NCI-H460 (cell line): ENCODE measurements at regions not wholly inside any gene's neighbourhood (a gene's known extent, or its start where the extent isn't known, plus 50 kb on each side); places are given as distances from the start of the nearest gene placed in this dataset.
"Not testable (repeated sequence)": the region's sequence is repeated elsewhere in the genome, so short reads cannot be mapped to it uniquely, and the experiment has no call there.

ENCODE experiments used
- DNase-seq: peaks from one replicate; pipeline ENCODE4 v3.0.0-alpha.2; 2016; ENCODE audit warnings: low read depth; ENCODE audit errors: extremely low read depth

GRCh38 chr14:49036266-49036665, 549.9 kb downstream of the RPS29 start:
- DNase-seq = no peak

DNA sequence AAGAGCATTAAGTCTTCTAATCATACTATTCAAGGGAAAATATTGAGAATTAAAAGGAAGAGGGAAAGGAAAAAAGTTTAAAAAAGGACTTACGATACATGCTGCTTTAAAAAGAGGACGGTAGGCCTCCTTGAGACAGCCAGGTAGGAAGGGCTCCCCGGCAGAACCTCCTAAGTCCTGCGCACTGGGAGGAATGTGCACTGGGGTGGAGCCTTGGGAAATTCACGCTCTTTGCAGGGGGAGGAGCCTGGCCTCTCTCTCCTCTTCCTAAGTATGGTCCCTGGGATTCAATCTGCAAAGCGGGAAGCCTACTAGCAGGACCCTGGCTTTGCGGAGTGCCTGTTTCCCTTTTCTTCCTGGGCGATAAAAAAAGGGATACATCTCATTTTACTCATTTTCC, 553.0 kb downstream of the RPS29 start:
- DNase-seq = no peak

DNA sequence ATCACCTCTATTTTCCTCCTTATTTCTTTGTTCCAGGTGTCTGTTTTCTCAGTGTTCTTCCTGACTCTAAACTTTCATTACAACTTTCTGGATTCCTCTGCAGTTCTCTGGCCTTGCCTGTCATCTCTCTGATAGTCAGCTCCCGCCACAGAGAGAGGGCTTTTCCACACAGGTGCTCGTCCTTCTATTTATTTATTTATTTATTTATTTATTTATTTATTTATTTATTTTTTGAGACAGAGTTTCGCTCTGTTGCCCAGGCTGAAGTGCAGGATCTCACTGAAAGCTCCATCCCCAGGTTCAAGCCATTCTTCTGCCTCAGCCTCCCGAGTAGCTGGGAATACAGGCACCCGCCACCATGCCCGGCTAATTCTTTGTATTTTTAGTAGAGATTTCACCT, 554.5 kb downstream of the RPS29 start:
- not testable (repeated sequence) for DNase-seq

DNA sequence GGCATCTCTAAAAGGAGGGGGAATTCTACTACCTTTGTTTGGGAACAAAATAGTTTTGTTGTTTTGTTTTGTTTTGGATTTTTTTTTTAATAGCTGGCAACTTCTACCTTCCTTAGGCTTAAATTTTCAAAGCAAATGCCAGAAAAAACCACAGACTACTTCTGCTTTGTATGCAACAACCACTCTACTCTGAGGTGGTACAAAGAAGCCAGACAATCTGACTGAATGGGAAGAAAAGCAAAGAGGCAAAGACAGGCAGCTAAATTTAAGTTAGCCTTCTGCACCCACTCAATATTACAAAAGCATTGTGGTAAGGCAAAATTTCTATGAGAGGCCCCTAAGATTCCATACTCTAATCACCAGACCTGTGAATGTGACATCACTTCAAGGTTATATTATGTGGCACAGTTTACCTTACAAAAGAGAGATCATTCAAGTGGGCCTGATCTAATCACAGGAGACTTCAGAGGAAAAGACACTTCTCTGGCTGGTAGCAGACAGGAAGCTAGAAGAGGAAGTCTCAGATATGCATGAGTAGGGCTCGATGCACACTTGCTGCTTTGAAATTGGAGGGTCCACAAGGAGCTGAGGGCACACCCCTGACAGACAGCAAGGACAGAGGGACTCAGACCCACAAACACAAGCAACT, 566.6 kb downstream of the RPS29 start:
- DNase-seq = no peak

DNA sequence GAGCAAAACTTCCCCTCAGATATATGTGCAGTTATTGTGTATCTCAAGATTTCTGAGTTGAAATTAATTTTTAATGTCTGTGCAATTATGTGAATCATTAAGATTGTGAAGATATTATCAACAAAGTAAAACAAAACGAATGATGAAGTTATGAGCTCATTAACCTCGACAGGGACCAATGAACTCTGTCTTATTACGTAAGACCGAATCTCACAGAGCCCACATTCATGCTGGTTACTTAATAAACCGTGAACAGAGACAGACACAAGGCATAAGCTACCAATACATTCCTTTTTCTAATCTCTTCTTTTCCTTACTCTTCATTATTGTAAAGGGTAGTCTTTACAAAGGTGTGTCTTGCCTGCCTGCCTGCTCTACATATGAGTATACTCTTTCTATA, 568.7 kb downstream of the RPS29 start:
- DNase-seq = no peak

- DNase-seq = no peak
Observed at GRCh38 chr14:49016381-49016780, 569.8 kb downstream of the RPS29 start.

DNA sequence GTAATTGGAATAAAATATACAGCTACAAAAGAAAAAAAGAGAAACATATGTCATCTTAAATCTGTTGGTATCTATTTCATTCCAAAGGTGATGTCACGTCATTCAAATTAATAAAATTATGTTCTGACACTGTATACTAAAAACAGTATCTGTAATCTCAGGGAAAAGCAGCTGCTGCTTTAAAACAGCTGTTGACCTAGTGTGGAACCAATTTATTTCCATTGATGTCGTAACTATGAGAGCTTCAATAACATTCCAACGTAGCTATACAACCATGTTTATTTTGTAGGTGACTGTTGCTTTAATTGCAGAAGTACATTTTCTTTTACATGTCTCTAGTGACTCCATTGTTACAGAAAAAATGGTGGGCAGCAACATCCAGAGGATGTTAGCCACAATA, 571.7 kb downstream of the RPS29 start:
- no peak for DNase-seq

DNA sequence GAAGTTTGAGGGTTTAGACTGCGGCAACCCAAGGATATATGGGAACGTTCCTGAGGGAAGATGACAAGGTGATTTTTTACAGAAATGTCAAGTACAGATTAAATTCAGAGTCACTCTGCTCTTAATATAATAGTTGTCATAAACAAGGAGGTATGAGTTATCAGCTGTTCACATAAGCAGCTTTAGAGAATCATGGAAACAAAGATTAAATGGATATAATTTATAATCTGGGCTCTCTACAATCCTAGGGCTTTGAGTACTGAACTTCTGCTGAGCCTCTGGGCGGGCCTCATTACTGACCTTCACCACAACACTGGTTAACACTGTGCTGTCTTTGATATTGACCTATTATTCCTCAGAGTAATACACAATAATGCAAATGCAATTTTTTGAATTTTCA, 577.8 kb downstream of the RPS29 start:
- no peak for DNase-seq

DNA sequence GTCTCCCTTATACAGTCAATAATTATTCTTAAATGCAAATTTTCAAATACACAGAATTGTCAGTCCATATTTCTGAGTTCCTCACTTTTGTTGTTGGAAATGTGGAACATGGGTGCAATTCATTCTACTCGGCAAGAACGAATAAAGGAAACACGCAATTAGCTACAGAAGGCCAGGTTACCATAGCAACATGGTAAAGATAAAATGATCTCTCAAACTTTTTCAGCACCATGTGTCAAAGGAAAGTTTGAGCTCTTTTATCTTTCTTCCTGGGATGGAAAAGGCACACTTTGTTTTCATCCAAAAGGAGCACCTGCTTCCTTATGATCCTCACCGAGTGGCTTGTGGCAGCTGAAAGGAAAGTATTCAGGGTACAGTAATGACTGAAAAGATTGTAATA, 595.0 kb downstream of the RPS29 start:
- no peak for DNase-seq

- no peak for DNase-seq
Observed at GRCh38 chr14:48983351-48983888, 602.8 kb downstream of the RPS29 start.

GRCh38 chr14:48974994-48975393, 611.2 kb downstream of the RPS29 start:
- no peak for DNase-seq

DNA sequence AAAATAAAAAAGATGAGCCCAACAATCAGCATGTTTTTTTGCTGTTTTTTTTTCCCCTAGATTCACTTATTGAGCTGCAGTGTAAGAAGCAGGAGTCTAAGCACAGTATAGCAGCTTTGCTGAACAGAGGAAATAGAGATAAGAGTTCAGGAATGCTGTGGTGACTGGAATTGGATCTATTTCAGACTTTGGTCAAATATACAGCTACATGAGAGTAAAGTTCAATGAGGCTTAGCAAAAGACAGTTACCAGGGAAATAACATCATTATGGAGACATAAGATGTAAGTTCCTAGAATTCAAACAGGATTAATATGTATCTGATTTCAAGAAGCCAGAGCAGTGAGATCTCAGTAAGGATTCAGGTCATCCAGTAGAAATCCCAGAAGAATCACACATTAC, 613.0 kb downstream of the RPS29 start:
- DNase-seq = no peak

DNA sequence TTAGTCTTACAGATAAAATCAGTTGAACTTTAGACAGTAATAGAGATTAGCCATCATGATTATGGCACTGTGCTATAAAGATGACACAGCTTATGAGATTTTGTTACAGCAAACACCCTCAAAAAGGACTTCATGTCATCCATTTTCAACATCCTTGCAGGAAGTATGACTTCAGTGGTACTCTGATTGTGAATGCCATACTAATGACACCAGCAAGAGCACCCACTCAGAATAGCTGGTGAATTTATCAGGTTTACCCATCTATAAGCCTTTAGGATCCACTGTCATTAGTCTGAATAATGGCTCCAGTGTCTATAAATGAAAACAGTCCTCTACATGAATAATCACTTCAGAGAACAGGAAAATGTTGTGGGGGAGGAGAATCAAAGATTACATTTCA, 615.2 kb downstream of the RPS29 start:
- DNase-seq = no peak

- no peak for DNase-seq
Observed at GRCh38 chr14:48967419-48967818, 618.8 kb downstream of the RPS29 start.

GRCh38 chr14:48963231-48963790, 622.9 kb downstream of the RPS29 start:
- no peak for DNase-seq

- no peak for DNase-seq
Observed at GRCh38 chr14:48957486-48957885, 628.7 kb downstream of the RPS29 start.

GRCh38 chr14:48955857-48956256, 630.3 kb downstream of the RPS29 start:
- no peak for DNase-seq

DNA sequence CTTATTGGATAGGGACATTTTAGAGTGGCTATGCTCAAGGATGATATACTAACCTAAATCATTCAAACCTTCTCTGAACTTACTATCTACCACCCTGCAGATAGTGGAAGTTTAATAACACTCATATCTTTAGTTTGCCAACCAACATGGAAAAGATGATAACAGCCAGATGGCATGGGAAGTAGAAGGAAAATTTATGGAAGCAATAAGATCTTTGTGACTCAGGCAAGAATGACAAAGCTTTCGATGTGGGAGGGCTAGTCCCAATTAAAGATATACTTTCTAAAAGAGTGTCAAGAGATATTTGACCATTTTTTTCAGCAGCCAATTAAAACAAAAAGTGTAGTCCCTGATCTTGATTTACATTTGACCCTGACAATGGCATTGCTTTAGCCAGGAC, 631.7 kb downstream of the RPS29 start:
- no peak for DNase-seq

DNA sequence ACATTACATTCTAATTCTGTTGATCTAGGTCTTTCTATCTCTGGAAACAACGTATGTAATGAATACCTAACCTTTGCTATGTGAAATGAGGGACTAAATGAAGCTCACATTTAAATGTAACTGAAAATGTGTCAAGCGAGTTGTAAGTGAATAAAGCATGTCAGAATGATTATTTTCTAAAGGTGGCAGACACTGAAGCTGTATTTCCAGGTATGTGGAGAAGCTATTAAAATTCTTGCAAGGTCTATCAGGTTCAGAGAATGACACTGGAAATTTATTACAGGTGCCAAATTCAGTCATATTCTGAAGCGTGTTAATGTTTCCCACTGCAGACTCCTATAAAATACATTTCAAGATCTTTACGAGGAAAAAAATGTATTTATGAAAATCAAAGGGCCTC, 641.4 kb downstream of the RPS29 start:
- DNase-seq = no peak

- DNase-seq = no peak
Observed at GRCh38 chr14:48943913-48944312, 642.3 kb downstream of the RPS29 start.

- DNase-seq = no peak
Observed at GRCh38 chr14:48937541-48938195, 648.5 kb downstream of the RPS29 start.

DNA sequence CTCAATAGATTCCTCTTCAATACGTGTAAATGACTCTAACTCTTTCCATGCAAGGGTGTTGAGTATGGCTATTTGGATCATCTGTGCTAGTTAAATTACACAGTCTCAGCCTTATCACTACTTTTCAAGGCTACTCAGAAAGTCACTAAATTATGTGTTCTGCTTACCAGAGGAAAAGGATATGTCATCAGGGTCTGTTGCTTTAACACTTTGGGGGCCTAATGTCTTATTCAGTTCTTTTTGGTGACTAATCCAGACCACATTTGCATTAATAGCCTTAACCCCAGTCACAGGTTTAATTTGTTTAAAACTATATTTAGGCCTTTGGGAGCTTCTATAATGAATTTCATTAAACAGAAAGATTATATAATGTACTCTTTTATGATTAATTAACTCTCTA, 649.3 kb downstream of the RPS29 start:
- no peak for DNase-seq
